Colonic mucosa (tissue), 4 donors: ENCODE measurements at regions not wholly inside any gene's neighbourhood (a gene's known extent, or its start where the extent isn't known, plus 50 kb on each side); places are given as distances from the start of the nearest gene placed in this dataset.

ENCODE experiments used
- DNase-seq: peaks from one replicate; pipeline ENCODE4 v3.0.0-alpha.2; 2020
- H3K27ac ChIP-seq: fragments of 200-600 bp; one replicate; pipeline ENCODE4 v1.8.0; 2021
- H3K27me3 ChIP-seq: fragments of 200-600 bp; one replicate; pipeline ENCODE4 v1.8.0; 2021
- H3K36me3 ChIP-seq: fragments of 200-600 bp; one replicate; pipeline ENCODE4 v1.8.0; 2021
- H3K4me1 ChIP-seq: fragments of 200-600 bp; one replicate; pipeline ENCODE4 v1.8.0; 2021; ENCODE audit warnings: mild to moderate bottlenecking
- H3K4me3 ChIP-seq: fragments of 200-600 bp; one replicate; pipeline ENCODE4 v1.8.0; 2021
- H3K9ac ChIP-seq, 2 donors: one replicate each; pipeline ENCODE4 v1.7.0; 2013; ENCODE audit warnings: control low read depth in 2 of 2, low read depth in 2 of 2, low read length in 2 of 2
- H3K9me3 ChIP-seq: fragments of 200-600 bp; one replicate; pipeline ENCODE4 v1.8.0; 2021
- intact Hi-C: fragments of 100-400 bp; cut with DNase I; formaldehyde crosslinking; loops from one replicate; pipeline ENCODE4 v1.14.1; 2022
- TF ChIP-seq, protein P1 (sequence below): fragments of 200-600 bp; IDR thresholded peaks from one replicate; pipeline ENCODE4 v1.8.0; 2022; ENCODE audit warnings: antibody characterized with exemption, mild to moderate bottlenecking
- donor health status: healthy.
- donor health status: DM: no; HTN: no; CAD: no.
- donor health status: DM: no; HTN: no; CAD: no.

DNA sequence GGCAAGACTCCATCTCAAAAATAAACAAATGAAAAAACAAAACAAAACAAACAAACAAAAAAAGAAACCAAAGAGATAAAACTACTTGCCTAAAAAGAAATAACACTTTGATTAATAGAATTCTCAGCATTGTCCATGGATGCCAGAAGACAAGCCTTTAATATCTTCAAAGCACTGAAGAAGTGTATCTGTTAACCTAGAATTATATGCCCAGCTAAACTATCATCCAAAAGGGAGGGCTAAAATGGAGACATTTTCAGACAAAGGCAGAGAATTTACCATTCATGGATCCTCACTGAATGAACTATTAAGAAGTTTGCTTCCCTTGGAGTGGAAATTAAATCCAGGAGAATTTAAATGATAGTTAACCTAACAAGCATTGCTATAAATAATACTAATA is 130.1 kb upstream of the SEC14L1 start:
- Histone ChIP-seq H3K9ac (no peak overlapping the region), H3K4me1 (no peaks in the 10 kb centered on the region), H3K9me3 (no peaks in the 10 kb centered on the region), H3K27ac (no peak overlapping the region), H3K27me3 (no peaks in the 10 kb centered on the region), H3K36me3 (no peaks in the 10 kb centered on the region), H3K4me3 (no peak overlapping the region)
- no peak for DNase-seq
- intact Hi-C loops = no loop called here
- TF ChIP-seq, protein P1, sequence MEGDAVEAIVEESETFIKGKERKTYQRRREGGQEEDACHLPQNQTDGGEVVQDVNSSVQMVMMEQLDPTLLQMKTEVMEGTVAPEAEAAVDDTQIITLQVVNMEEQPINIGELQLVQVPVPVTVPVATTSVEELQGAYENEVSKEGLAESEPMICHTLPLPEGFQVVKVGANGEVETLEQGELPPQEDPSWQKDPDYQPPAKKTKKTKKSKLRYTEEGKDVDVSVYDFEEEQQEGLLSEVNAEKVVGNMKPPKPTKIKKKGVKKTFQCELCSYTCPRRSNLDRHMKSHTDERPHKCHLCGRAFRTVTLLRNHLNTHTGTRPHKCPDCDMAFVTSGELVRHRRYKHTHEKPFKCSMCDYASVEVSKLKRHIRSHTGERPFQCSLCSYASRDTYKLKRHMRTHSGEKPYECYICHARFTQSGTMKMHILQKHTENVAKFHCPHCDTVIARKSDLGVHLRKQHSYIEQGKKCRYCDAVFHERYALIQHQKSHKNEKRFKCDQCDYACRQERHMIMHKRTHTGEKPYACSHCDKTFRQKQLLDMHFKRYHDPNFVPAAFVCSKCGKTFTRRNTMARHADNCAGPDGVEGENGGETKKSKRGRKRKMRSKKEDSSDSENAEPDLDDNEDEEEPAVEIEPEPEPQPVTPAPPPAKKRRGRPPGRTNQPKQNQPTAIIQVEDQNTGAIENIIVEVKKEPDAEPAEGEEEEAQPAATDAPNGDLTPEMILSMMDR = no peak

- no peaks in the 10 kb centered on the region for H3K9me3 ChIP-seq
- TF ChIP-seq, protein P1 = peak; percentile 40
- intact Hi-C loops = no loop called here
- no peak overlapping the region for H3K4me3 ChIP-seq
- peak; percentile 59 for DNase-seq
- no peaks in the 10 kb centered on the region for H3K27me3 ChIP-seq
- H3K27ac ChIP-seq = no peak overlapping the region
- H3K4me1 ChIP-seq = no peaks in the 10 kb centered on the region
- H3K36me3 ChIP-seq = no peaks in the 10 kb centered on the region
- H3K9ac ChIP-seq = no peak overlapping the region
Measured at GRCh38 chr17:77011173-77012011, 129.4 kb upstream of the SEC14L1 start.

DNA sequence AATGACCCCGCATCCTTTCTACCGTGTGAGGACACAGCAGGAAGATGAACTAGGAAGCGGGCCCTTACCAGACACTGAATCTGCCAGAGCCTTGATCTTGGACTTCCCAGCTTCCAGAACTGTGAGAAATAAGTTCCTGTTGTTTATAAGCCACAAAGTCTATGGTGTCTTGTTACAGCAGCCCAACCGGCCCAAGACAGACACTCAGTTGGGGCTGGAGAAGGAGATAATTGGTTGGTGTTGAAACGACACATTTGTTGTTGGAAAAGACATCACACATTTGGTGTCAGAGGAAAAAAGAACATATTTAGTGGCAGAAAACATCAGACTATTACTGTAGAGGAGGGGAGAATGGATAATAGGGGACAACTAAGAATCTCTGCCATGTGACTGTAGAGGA is 122.3 kb upstream of the SEC14L1 start:
- Histone ChIP-seq H3K4me1 (no peaks in the 10 kb centered on the region), H3K27ac (no peak overlapping the region), H3K9ac (no peak overlapping the region), H3K27me3 (no peaks in the 10 kb centered on the region), H3K36me3 (no peaks in the 10 kb centered on the region), H3K9me3 (no peaks in the 10 kb centered on the region), H3K4me3 (no peak overlapping the region)
- intact Hi-C loops = no loop called here
- no peak for DNase-seq
- TF ChIP-seq, protein P1 = no peak

DNA sequence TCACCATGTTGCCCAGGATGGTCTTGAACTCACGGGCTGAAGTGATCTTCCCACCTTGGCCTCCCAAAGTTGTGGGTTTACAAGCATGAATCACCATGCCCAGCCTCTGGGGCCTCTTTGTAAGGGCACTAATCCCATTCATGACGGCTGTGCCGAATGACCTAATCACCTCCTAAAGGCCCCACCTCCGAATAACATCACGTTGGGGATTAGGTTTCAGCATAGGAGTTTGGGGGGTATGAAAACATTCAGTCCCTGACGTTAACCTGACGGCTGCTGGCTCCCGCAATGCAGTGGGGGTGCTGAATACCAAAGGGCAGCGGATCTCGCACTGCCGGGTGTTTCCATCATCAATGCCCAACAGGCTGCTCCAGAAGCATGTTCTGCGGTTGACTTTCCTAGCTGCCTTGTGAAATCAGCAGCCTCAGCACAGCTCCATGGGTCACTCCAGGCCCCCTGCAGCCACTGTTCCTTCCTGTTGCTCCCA is 120.8 kb upstream of the SEC14L1 start:
- Histone ChIP-seq H3K9ac (no peak overlapping the region), H3K36me3 (no peaks in the 10 kb centered on the region), H3K27ac (no peak overlapping the region), H3K9me3 (no peaks in the 10 kb centered on the region), H3K27me3 (no peaks in the 10 kb centered on the region), H3K4me1 (no peaks in the 10 kb centered on the region), H3K4me3 (no peak overlapping the region)
- no peak for DNase-seq
- TF ChIP-seq, protein P1 = no peak
- intact Hi-C loops = no loop called here

- H3K36me3 ChIP-seq = no peaks in the 10 kb centered on the region
- intact Hi-C loops = no loop called here
Measured at GRCh38 chr17:77020973-77021372, 119.8 kb upstream of the SEC14L1 start.

More at GRCh38 chr17:77020973-77021372, 119.8 kb upstream of the SEC14L1 start:
- TF ChIP-seq, protein P1 = no peak
- H3K4me3 ChIP-seq = no peak overlapping the region
- H3K4me1 ChIP-seq = no peaks in the 10 kb centered on the region
- H3K9me3 ChIP-seq = no peaks in the 10 kb centered on the region
- no peak overlapping the region for H3K9ac ChIP-seq
- no peak for DNase-seq
- H3K27me3 ChIP-seq = no peaks in the 10 kb centered on the region
- H3K27ac ChIP-seq = no peak overlapping the region
